GM12878 (cell line): ENCODE measurements at regions not wholly inside any gene's neighbourhood (a gene's known extent, or its start where the extent isn't known, plus 50 kb on each side); places are given as distances from the start of the nearest gene placed in this dataset.

ENCODE experiments used
- ATAC-seq: fragments of 200-7000 bp; cut with Tn5 transposase; 3 replicates; pipeline ENCODE4 v1.9.1; 2020; ENCODE audit warnings: mild to moderate bottlenecking, moderate library complexity
- BruUV-seq: library from RNA; stranded (reverse); fragments of 400-500 nt; replicated peaks from 2 replicates; lab custom pipeline; 2021; lab: Mats Ljungman, UMichigan
- CTCF ChIA-PET: fragments of 300-600 bp; sonication (Branson Sonifier 250); formaldehyde crosslinking; extraction: SDS; loops from one replicate; lab custom pipeline; 2021; ENCODE audit warnings: inconsistent platforms; lab: Yijun Ruan, JAX
- POLR2A ChIA-PET: fragments of 350-600 bp; formaldehyde crosslinking; extraction: SDS; loops from one replicate; lab custom pipeline; 2021; ENCODE audit warnings: inconsistent platforms; lab: Charles Lee
- RAD21 ChIA-PET: fragments of 300-600 bp; sonication (Branson Sonifier 250); formaldehyde crosslinking; loops from one replicate; lab custom pipeline; 2023; ENCODE audit warnings: antibody characterized with exemption; ENCODE audit not compliant: unreplicated experiment; lab: Charles Lee
- SMC1A ChIA-PET: fragments of 300-600 bp; sonication (Branson Sonifier 250); formaldehyde crosslinking; loops from one replicate; lab custom pipeline; 2023; ENCODE audit not compliant: unreplicated experiment, uncharacterized antibody; lab: Charles Lee
- DNase-seq: peaks from one replicate; pipeline ENCODE4 v3.0.0-alpha.2; 2011; ENCODE audit warnings: low read depth, low spot score
- FAIRE-seq: peaks from 3 replicates; lab custom pipeline; 2011; peaks lifted over from hg19 to GRCh38; lab: Jason Lieb, UNC
- H2AFZ ChIP-seq: 2 replicates; pipeline ENCODE4 v1.6.0; 2011; ENCODE audit warnings: low read depth, low read length, control low read depth; ENCODE audit not compliant: control insufficient read depth
- H3K27ac ChIP-seq: 2 replicates; pipeline ENCODE4 v1.5.1; 2011; ENCODE audit warnings: control low read depth; ENCODE audit not compliant: control insufficient read depth, insufficient read depth
- H3K27me3 ChIP-seq, 2 experiments: replicated peaks in 1 of 2; 2 replicates each; pipeline versions ENCODE4 v1.6.0 to v1.6.1; 2011; ENCODE audit warnings: low read length in 1 of 2; ENCODE audit not compliant: control insufficient read depth in 2 of 2, insufficient read depth in 2 of 2
- H3K36me3 ChIP-seq, 2 experiments: 2 replicates each; pipeline ENCODE4 v1.5.1; 2011; ENCODE audit warnings: low read length in 1 of 2; ENCODE audit not compliant: control insufficient read depth in 2 of 2, insufficient read depth in 2 of 2
- H3K4me1 ChIP-seq: 2 replicates; pipeline ENCODE4 v1.6.1; 2011; ENCODE audit warnings: mild to moderate bottlenecking, low read length, moderate library complexity, mixed read lengths; ENCODE audit not compliant: control insufficient read depth, insufficient read depth
- H3K4me2 ChIP-seq: 2 replicates; pipeline ENCODE4 v1.6.0; 2011; ENCODE audit warnings: control low read depth; ENCODE audit not compliant: control insufficient read depth, insufficient read depth
- H3K4me3 ChIP-seq: fragments of 200-600 bp; sonication (generic); 2 replicates; pipeline ENCODE4 v1.5.1; 2016
- H3K79me2 ChIP-seq: 2 replicates; pipeline ENCODE4 v1.6.0; 2011; ENCODE audit warnings: low read length; ENCODE audit not compliant: control insufficient read depth, insufficient read depth
- H3K9ac ChIP-seq: 2 replicates; pipeline ENCODE4 v1.8.0; 2011; ENCODE audit warnings: low read length, control low read depth, mixed read lengths; ENCODE audit not compliant: control insufficient read depth, insufficient read depth
- H3K9me3 ChIP-seq: replicated peaks from 3 replicates; pipeline ENCODE4 v1.5.1; 2011; ENCODE audit warnings: mild to moderate bottlenecking, low read length; ENCODE audit not compliant: control insufficient read depth, insufficient read depth
- H4K20me1 ChIP-seq: 2 replicates; pipeline ENCODE4 v1.6.0; 2011; ENCODE audit not compliant: control insufficient read depth, insufficient read depth
- ATF7 ChIP-seq: fragments of 450-650 bp; IDR thresholded peaks from 2 replicates; pipeline ENCODE4 v1.6.1; 2016; ENCODE audit warnings: low read depth, mild to moderate bottlenecking
- CEBPB ChIP-seq, 2 experiments: fragments of 150-350 bp in 1 of 2; IDR thresholded peaks; 2 replicates each; pipeline ENCODE4 v1.6.1; 2012 to 2014; ENCODE audit warnings: low read depth in 2 of 2, low read length in 2 of 2, borderline replicate concordance in 1 of 2, inconsistent platforms in 1 of 2
- EP300 ChIP-seq, 2 experiments: fragments of 150-350 bp in 1 of 2; IDR thresholded peaks; 2 replicates each; pipeline ENCODE4 v1.6.1; 2011 to 2012; ENCODE audit warnings: low read depth in 2 of 2, low read length in 2 of 2, borderline replicate concordance in 1 of 2, improper control_type of control experiment in 1 of 2, inconsistent platforms in 1 of 2; ENCODE audit not compliant: control insufficient read depth in 1 of 2
- FOS ChIP-seq: IDR thresholded peaks from 3 replicates; pipeline ENCODE4 v1.6.1; 2011; ENCODE audit warnings: borderline replicate concordance; ENCODE audit not compliant: insufficient read length; ENCODE audit errors: extremely low read depth
- HCFC1 ChIP-seq: fragments of 150-350 bp; IDR thresholded peaks from 2 replicates; pipeline ENCODE4 v1.6.1; 2014; ENCODE audit warnings: low read length
- IRF4 ChIP-seq: IDR thresholded peaks from 2 replicates; pipeline ENCODE4 v1.6.1; 2011; ENCODE audit warnings: low read depth, low read length
- MEF2B ChIP-seq: fragments of 450-650 bp; IDR thresholded peaks from 2 replicates; pipeline ENCODE4 v1.6.1; 2018; ENCODE audit warnings: mild to moderate bottlenecking, moderate library complexity; ENCODE audit not compliant: partially characterized antibody, poor library complexity, severe bottlenecking
- MXI1 ChIP-seq: fragments of 150-350 bp; IDR thresholded peaks from 2 replicates; pipeline ENCODE4 v1.6.1; 2011; ENCODE audit warnings: low read depth, mild to moderate bottlenecking, inconsistent platforms, low read length, improper control_type of control experiment
- MYC ChIP-seq: IDR thresholded peaks from 2 replicates; pipeline ENCODE4 v1.6.1; 2011; ENCODE audit warnings: mild to moderate bottlenecking, low read length, moderate library complexity, inconsistent platforms; ENCODE audit not compliant: insufficient read depth, insufficient replicate concordance, insufficient read length, severe bottlenecking
- POLR2AphosphoS5 ChIP-seq: IDR thresholded peaks from 2 replicates; pipeline ENCODE4 v1.6.1; 2011; ENCODE audit warnings: mild to moderate bottlenecking, low read length, inconsistent platforms
- RUNX3 ChIP-seq: IDR thresholded peaks from 2 replicates; pipeline ENCODE4 v1.6.1; 2012; ENCODE audit warnings: low read length, inconsistent platforms
- SMAD5 ChIP-seq: IDR thresholded peaks from 2 replicates; pipeline ENCODE4 v1.6.1; 2016; ENCODE audit warnings: antibody characterized with exemption, low read depth
- SPI1 ChIP-seq: IDR thresholded peaks from 2 replicates; pipeline ENCODE4 v1.6.1; 2011; ENCODE audit warnings: low read depth, mild to moderate bottlenecking, low read length, moderate library complexity, borderline replicate concordance; ENCODE audit not compliant: insufficient read depth
- SREBF1 ChIP-seq: IDR thresholded peaks from 2 replicates; pipeline ENCODE4 v1.6.1; 2012; ENCODE audit warnings: mild to moderate bottlenecking, low read length
- WGBS: methylation state at CpG from one replicate; pipeline ENCODE4 v1.1.6; 2016; ENCODE audit warnings: low lambda C conversion rate; ENCODE audit not compliant: insufficient replicate concordance, insufficient coverage; ENCODE audit errors: missing lambda C conversion rate; 5-methylcytosine and 5-hydroxymethylcytosine counted together
- in situ Hi-C: fragments of 300-500 bp; cut with MboI; formaldehyde crosslinking; loops from 9 replicates; pipeline ENCODE4 v1.14.3; 2018; ENCODE audit warnings: mixed read lengths
- intact Hi-C: fragments of 100-400 bp; cut with micrococcal nuclease; formaldehyde crosslinking; loops from one replicate; pipeline ENCODE4 v1.14.2; 2022; ENCODE audit not compliant: unreplicated experiment

DNA sequence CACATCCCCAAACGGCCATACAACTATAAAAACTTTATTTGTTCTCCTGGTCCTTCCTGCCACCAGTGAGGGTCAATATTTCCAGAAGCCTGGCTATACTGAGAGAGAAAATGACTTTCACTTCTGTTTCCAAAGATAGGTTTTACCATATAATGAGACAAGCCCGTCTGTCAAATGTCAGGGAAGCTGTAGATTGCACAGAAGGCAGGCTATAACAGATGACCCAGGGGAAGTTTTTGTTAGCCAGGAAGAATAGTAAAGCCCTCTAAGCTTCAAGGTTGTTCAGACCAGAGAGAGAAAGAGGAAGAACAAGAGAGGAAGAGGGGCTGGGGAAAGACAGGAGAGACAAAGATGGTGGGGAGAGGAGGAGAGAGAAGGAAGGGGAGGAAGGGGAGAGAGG, 217.5 kb downstream of the GBA3 start:
- POLR2A ChIA-PET, result no interaction called here
- RAD21 ChIA-PET, result interaction anchor here (0.6 to 1.0 kb wide), 2 partner anchors 99 to 145 kb away, joined by 3 to 5 read pairs; no protein-coding TSS in a partner anchor
- Histone ChIP-seq H3K36me3 (no peaks in the 10 kb centered on the region), H3K4me1 (no peaks in the 10 kb centered on the region), H2AFZ (no peak overlapping the region), H4K20me1 (no peaks in the 10 kb centered on the region), H3K27me3 (no peaks in the 10 kb centered on the region), H3K79me2 (no peaks in the 10 kb centered on the region), H3K9ac (no peak overlapping the region)
- no peak for DNase-seq
- WGBS, result 3% methylated on average over 2 of the region's 2 CpGs
- peak; percentile 66 for ATAC-seq
- SMC1A ChIA-PET, result interaction anchor here (0.7 to 1.9 kb wide), 3 partner anchors 12 to 99 kb away, joined by 3 to 4 read pairs (median 3); no protein-coding TSS in a partner anchor
- TF ChIP-seq SREBF1 (no peak), MYC (no peak), ATF7 (no peak), IRF4 (no peak), EP300 (IDR thresholded peaks at IDR 0.05; ENCODE audit: borderline replicate concordance in 1 of 2, control insufficient read depth in 1 of 2, low read depth in 2 of 2, low read length in 2 of 2) (no peak), MXI1 (no peak), MEF2B (no peak)
- TF ChIP-seq, all 136 proteins: peak for 0
- BruUV-seq, result no TSS peak
- intact Hi-C loops (no loop called here), in situ Hi-C loops (no loop called here)
- H3K27ac ChIP-seq, result no peak overlapping the region
- H3K4me2 ChIP-seq, result no peak overlapping the region
- CTCF ChIA-PET, result interaction anchor here (1.0 kb wide), 1 partner anchor 12 kb away, joined by 4 read pairs; no protein-coding TSS in a partner anchor
- no peak for FAIRE-seq
- no peak overlapping the region for H3K4me3 ChIP-seq
- H3K9me3 ChIP-seq, result no peaks in the 10 kb centered on the region

DNA sequence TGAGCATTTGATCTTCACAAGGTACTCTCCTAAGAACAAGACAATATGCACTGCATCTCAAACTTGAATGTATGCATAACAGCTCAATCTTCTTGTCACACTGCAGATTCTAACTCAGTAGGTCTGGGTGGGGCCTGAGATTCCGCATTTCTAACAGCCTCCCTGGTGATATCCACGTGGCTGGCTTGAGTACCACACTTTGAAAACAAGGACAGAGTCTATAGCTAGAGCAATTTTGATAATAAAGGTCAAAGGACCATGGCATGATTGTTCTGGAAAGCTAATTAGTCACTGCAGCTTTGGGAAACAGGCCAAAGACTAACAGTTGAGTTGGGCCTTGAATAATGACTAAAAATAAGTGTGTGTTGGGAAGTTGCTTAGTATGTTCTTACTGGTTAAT, 213.3 kb downstream of the GBA3 start:
- Histone ChIP-seq H3K9ac (no peak overlapping the region), H3K79me2 (no peaks in the 10 kb centered on the region), H3K36me3 (no peaks in the 10 kb centered on the region), H3K27ac (no peak overlapping the region), H4K20me1 (no peaks in the 10 kb centered on the region), H3K4me3 (no peak overlapping the region), H3K4me2 (no peak overlapping the region), H3K4me1 (no peaks in the 10 kb centered on the region), H3K9me3 (no peaks in the 10 kb centered on the region), H3K27me3 (no peaks in the 10 kb centered on the region), H2AFZ (no peak overlapping the region)
- no peak for TF ChIP-seq SMAD5
- no peak for TF ChIP-seq HCFC1
- no peak for TF ChIP-seq RUNX3
- TF ChIP-seq CEBPB (IDR thresholded peaks at IDR 0.05; ENCODE audit: borderline replicate concordance in 1 of 2, low read depth in 2 of 2, low read length in 2 of 2), result no peak
- no peak for TF ChIP-seq POLR2AphosphoS5
- TF ChIP-seq FOS, result no peak
- no peak for TF ChIP-seq SPI1
- BruUV-seq, result no TSS peak
- no peak for FAIRE-seq
- SMC1A ChIA-PET, result interaction anchor here (0.6 to 1.3 kb wide), 2 partner anchors 9 to 401 kb away, joined by 3 to 4 read pairs; no protein-coding TSS in a partner anchor
- intact Hi-C loops (no loop called here), in situ Hi-C loops (no loop called here)
- RAD21 ChIA-PET, result no interaction called here
- whole genome bisulfite sequencing, result 0% methylated on average over 2 of the region's 2 CpGs
- no peak for ATAC-seq
- CTCF ChIA-PET, result interaction anchor here (0.6 to 1.8 kb wide), 3 partner anchors 9 to 1141 kb away, joined by 3 to 13 read pairs (median 3); no protein-coding TSS in a partner anchor
- DNase-seq, result no peak
- POLR2A ChIA-PET, result no interaction called here
